IPS DF 6.9 (cell line): ENCODE measurements at regions not wholly inside any gene's neighbourhood (a gene's known extent, or its start where the extent isn't known, plus 50 kb on each side); places are given as distances from the start of the nearest gene placed in this dataset.

Experiments
- DNase-seq: peaks from one replicate; pipeline ENCODE4 v3.0.0-alpha.2; 2013; ENCODE audit warnings: low read depth, low spot score
- H3K27ac ChIP-seq: one replicate; pipeline ENCODE4 v1.5.1; 2013; ENCODE audit warnings: low read length, control low read depth
- H3K27me3 ChIP-seq: 2 replicates; pipeline ENCODE4 v1.6.1; 2013; ENCODE audit warnings: mild to moderate bottlenecking, low read length; ENCODE audit not compliant: control insufficient read depth, insufficient read depth
- H3K36me3 ChIP-seq: 2 replicates; pipeline ENCODE4 v1.6.1; 2013; ENCODE audit warnings: low read length; ENCODE audit not compliant: control insufficient read depth, insufficient read depth
- H3K4me1 ChIP-seq: 2 replicates; pipeline ENCODE4 v1.6.1; 2013; ENCODE audit warnings: low read length; ENCODE audit not compliant: control insufficient read depth, insufficient read depth
- H3K4me3 ChIP-seq: 2 replicates; pipeline ENCODE4 v1.5.1; 2013; ENCODE audit warnings: mild to moderate bottlenecking, low read length
- H3K9me3 ChIP-seq: 2 replicates; pipeline ENCODE4 v1.6.1; 2013; ENCODE audit warnings: low read length, inconsistent platforms; ENCODE audit not compliant: control insufficient read depth, insufficient read depth
- WGBS: extraction: QIAGEN DNeasy Blood & Tissue Kit; methylation state at CpG from one replicate; pipeline ENCODE4 v1.1.7; 2013; ENCODE audit warnings: mixed read lengths, missing lambda C conversion rate; ENCODE audit not compliant: insufficient read length, insufficient coverage; 5-methylcytosine and 5-hydroxymethylcytosine counted together

DNA sequence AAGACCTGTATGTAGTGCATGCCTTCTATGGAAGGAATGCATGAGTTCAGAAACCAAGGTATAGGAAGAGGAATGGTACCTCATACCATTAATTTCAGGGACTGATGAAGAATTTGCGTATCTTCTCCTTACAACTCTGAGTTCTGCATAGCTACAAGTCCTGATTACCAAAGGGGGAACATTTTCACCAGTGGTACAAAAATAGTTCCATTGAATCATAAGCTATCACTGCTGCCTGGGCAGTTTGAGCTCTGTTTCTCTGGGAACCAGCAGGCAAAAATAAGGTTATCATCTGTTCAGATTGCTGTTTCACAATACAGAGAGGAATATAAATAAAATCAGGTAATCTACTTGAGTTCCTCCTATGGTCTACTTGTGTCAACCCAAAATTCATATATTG, 77.9 kb upstream of the GNPDA2 start:
- Histone ChIP-seq H3K9me3 (no peaks in the 10 kb centered on the region; the same call in 1 of the 2 replicates), H3K4me1 (no peaks in the 10 kb centered on the region), H3K27me3 (no peaks in the 10 kb centered on the region), H3K4me3 (no peak overlapping the region), H3K36me3 (no peaks in the 10 kb centered on the region), H3K27ac (no peak overlapping the region)
- WGBS, result no CpG with 5 or more reads among the region's 1 CpG
- DNase-seq, result no peak

DNA sequence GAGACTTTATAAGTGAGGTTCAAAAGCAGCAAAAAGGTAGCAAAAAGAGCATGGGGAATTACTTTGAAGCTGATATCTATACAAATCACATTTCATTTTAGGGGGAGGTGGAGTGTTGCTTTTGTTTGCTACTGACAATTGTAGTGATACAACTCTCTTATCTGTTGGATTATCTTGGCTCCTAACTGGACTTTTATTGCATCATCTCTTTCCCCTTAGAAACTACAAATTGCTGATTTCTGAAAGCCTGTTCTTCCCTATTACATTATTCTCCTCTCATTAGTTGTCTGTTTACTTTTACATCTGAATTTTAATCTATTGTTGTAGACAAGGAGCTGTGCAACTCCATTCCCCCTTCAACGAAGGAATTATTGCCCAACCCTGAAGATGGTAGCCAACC, 75.0 kb upstream of the GNPDA2 start:
- no CpG with 5 or more reads among the region's 1 CpG for WGBS
- Histone ChIP-seq H3K27ac (no peak overlapping the region), H3K9me3 (no peaks in the 10 kb centered on the region; the same call in 1 of the 2 replicates), H3K4me3 (no peak overlapping the region), H3K27me3 (no peaks in the 10 kb centered on the region), H3K4me1 (no peaks in the 10 kb centered on the region), H3K36me3 (no peaks in the 10 kb centered on the region)
- no peak for DNase-seq

DNA sequence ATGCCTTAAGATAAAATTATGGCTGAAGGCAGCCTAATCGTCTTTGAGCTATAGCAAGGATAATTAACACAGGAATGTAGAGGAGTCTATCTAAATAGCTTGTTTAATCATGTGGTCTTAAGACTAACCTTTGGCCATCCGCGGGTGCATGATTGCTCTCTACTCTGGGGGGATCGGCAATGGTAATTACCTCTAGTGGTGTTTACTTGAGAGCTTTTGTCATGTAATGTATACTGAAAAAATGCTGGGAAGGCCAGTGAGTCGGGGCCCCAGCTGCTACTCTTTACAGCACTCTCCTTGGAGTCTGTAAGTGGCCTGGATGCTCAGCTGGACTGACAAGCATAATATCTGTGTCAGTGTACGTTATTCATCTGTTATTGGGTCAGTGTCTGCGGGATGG, 65.5 kb upstream of the GNPDA2 start:
- no peaks in the 10 kb centered on the region for H3K9me3 ChIP-seq
- WGBS, result no CpG with 5 or more reads among the region's 7 CpGs
- DNase-seq, result no peak
- no peaks in the 10 kb centered on the region for H3K36me3 ChIP-seq
- H3K4me1 ChIP-seq, result no peaks in the 10 kb centered on the region
- no peaks in the 10 kb centered on the region for H3K27me3 ChIP-seq
- H3K27ac ChIP-seq, result no peak overlapping the region
- H3K4me3 ChIP-seq, result no peak overlapping the region

DNA sequence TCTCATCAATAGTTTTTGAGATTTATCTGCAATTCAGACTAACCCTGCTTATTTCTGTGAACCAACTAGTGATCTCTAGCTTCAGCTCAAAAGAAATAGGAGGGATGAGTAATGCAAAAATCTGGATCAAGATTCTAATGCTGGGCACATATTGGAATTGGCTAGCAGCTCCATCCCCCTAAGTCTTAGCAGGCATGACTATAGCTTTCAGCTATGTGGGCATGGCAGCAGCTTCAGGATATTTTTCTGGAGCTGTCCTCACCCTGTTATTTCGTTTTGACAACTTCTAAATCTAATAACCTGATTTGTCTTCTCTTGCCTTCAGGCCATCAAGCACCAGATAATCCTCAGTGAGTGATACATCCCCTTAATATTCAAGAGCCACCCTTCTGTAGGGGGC, 50.8 kb upstream of the GNPDA2 start:
- no peaks in the 10 kb centered on the region for H3K36me3 ChIP-seq
- no peak for DNase-seq
- H3K9me3 ChIP-seq, result peaks cover 1% of the 10 kb centered on the region; the same call in 1 of the 2 replicates
- H3K27ac ChIP-seq, result no peak overlapping the region
- no peaks in the 10 kb centered on the region for H3K27me3 ChIP-seq
- no CpG with 5 or more reads among the region's 1 CpG for WGBS
- no peaks in the 10 kb centered on the region for H3K4me1 ChIP-seq
- no peak overlapping the region for H3K4me3 ChIP-seq
